Gastrocnemius medialis (tissue), 4 donors: ENCODE measurements at regions not wholly inside any gene's neighbourhood (a gene's known extent, or its start where the extent isn't known, plus 50 kb on each side); places are given as distances from the start of the nearest gene placed in this dataset.

Experiments
- ATAC-seq, 2 donors: fragments of 150-250 bp; one replicate each; pipeline ENCODE4 v1.9.1; 2016
- DNase-seq, 2 donors: peaks; one replicate each; pipeline ENCODE4 v3.0.0-alpha.2; 2019
- H3K27ac ChIP-seq, 4 donors: fragments of 200-600 bp; sonication (generic); 1 replicate in 1 of 4; 2 replicates in 3 of 4; pipeline ENCODE4 v1.5.1; 2016 to 2018; ENCODE audit warnings: mild to moderate bottlenecking in 2 of 4, moderate library complexity in 1 of 4
- H3K27me3 ChIP-seq, 3 donors: fragments of 200-600 bp; sonication (generic) in 2 of 3; 1 replicate in 1 of 3; 2 replicates in 2 of 3; pipeline versions ENCODE4 v1.5.1 to v1.6.0; 2016 to 2019; ENCODE audit warnings: mild to moderate bottlenecking in 1 of 3, moderate library complexity in 1 of 3
- H3K36me3 ChIP-seq, 2 donors: fragments of 200-600 bp; sonication (generic) in 1 of 2; one replicate each; pipeline ENCODE4 v1.5.1; 2017 to 2018
- H3K4me1 ChIP-seq, 2 donors: fragments of 200-600 bp; sonication (generic) in 1 of 2; one replicate each; pipeline ENCODE4 v1.5.1; 2016 to 2017; ENCODE audit warnings: mild to moderate bottlenecking in 2 of 2
- H3K4me3 ChIP-seq, 4 donors: fragments of 200-600 bp; sonication (generic) in 3 of 4; 1 replicate in 1 of 4; 2 replicates in 3 of 4; pipeline ENCODE4 v1.5.1; 2016 to 2019; ENCODE audit warnings: mild to moderate bottlenecking in 2 of 4
- H3K9me3 ChIP-seq, 3 donors: fragments of 200-600 bp; sonication (generic) in 2 of 3; 1 replicate in 1 of 3; 2 replicates in 2 of 3; pipeline ENCODE4 v1.5.1; 2016 to 2019
- CTCF ChIP-seq, 5 experiments: fragments of 450-650 bp in 3 of 5; fragments of 200-600 bp in 2 of 5; sonication (generic) in 2 of 5; IDR thresholded peaks in 4 of 5; conservative IDR thresholded peaks in 1 of 5; 1 replicate in 4 of 5; 2 replicates in 1 of 5; pipeline ENCODE4 v1.5.1; 2016 to 2019; ENCODE audit warnings: antibody characterized with exemption in 5 of 5, mild to moderate bottlenecking in 3 of 5, moderate library complexity in 3 of 5
- POLR2A ChIP-seq, 2 donors: fragments of 450-650 bp; IDR thresholded peaks; one replicate each; pipeline ENCODE4 v1.6.1; 2017; ENCODE audit warnings: antibody characterized with exemption in 2 of 2, mild to moderate bottlenecking in 2 of 2, moderate library complexity in 2 of 2
- in situ Hi-C, 4 donors: fragments of 200-750 bp; cut with MboI; loops; one replicate each; pipeline versions ENCODE4 v1.15.0 to v1.8.0; 2017; ENCODE audit warnings: low sequenced_read_pairs in 4 of 4
- intact Hi-C: fragments of 100-400 bp; cut with DNase I; formaldehyde crosslinking; loops from one replicate; pipeline ENCODE4 v1.15.1; 2023; ENCODE audit warnings: low total_unique reads

GRCh38 chr4:186878203-186878776 is 154.6 kb upstream of the FAT1 start:
- Histone ChIP-seq H3K4me3 (no peak overlapping the region), H3K9me3 (no peaks in the 10 kb centered on the region), H3K36me3 (no peaks in the 10 kb centered on the region), H3K27me3 (no peaks in the 10 kb centered on the region), H3K4me1 (no peaks in the 10 kb centered on the region), H3K27ac (no peak overlapping the region)
- no peak for DNase-seq
- TF ChIP-seq POLR2A (IDR thresholded peaks at IDR 0.05) (no peak), CTCF (IDR thresholded peaks at IDR 0.05 in 4 of 5, conservative IDR thresholded peaks at IDR 0.05 in 1 of 5) (no peak)
- ATAC-seq: no peak
- in situ Hi-C loops (no loop called here), intact Hi-C loops (no loop called here)

GRCh38 chr4:186881521-186882220 is 158.0 kb upstream of the FAT1 start:
- Histone ChIP-seq H3K9me3 (no peaks in the 10 kb centered on the region), H3K27ac (no peak overlapping the region), H3K4me1 (no peaks in the 10 kb centered on the region), H3K4me3 (no peak overlapping the region), H3K27me3 (no peaks in the 10 kb centered on the region), H3K36me3 (no peaks in the 10 kb centered on the region)
- intact Hi-C loops (no loop called here), in situ Hi-C loops (no loop called here)
- ATAC-seq: no peak
- no peak for DNase-seq
- TF ChIP-seq POLR2A (IDR thresholded peaks at IDR 0.05): no peak

GRCh38 chr4:186882293-186882692 is 158.6 kb upstream of the FAT1 start:
- Histone ChIP-seq H3K4me1 (no peaks in the 10 kb centered on the region), H3K27ac (no peak overlapping the region), H3K4me3 (no peak overlapping the region), H3K9me3 (no peaks in the 10 kb centered on the region), H3K36me3 (no peaks in the 10 kb centered on the region), H3K27me3 (no peaks in the 10 kb centered on the region)
- intact Hi-C loops (no loop called here), in situ Hi-C loops (no loop called here)
- DNase-seq (no peak), ATAC-seq (no peak)
- no peak for TF ChIP-seq CTCF (IDR thresholded peaks at IDR 0.05 in 4 of 5, conservative IDR thresholded peaks at IDR 0.05 in 1 of 5)
- no peak for TF ChIP-seq POLR2A (IDR thresholded peaks at IDR 0.05)

GRCh38 chr4:186885289-186885688 is 161.6 kb upstream of the FAT1 start:
- Histone ChIP-seq H3K27me3 (no peaks in the 10 kb centered on the region), H3K9me3 (no peaks in the 10 kb centered on the region), H3K36me3 (no peaks in the 10 kb centered on the region), H3K4me1 (no peaks in the 10 kb centered on the region), H3K4me3 (no peak overlapping the region), H3K27ac (no peak overlapping the region)
- in situ Hi-C loops (no loop called here), intact Hi-C loops (no loop called here)
- ATAC-seq (no peak), DNase-seq (no peak)
- TF ChIP-seq CTCF (IDR thresholded peaks at IDR 0.05 in 4 of 5, conservative IDR thresholded peaks at IDR 0.05 in 1 of 5) (no peak), POLR2A (IDR thresholded peaks at IDR 0.05) (no peak)

- in situ Hi-C loops (no loop called here), intact Hi-C loops (no loop called here)
- Histone ChIP-seq H3K27me3 (no peaks in the 10 kb centered on the region), H3K36me3 (no peaks in the 10 kb centered on the region), H3K4me3 (no peak overlapping the region), H3K4me1 (no peaks in the 10 kb centered on the region), H3K27ac (no peak overlapping the region), H3K9me3 (no peaks in the 10 kb centered on the region)
- ATAC-seq: no peak
- no peak for DNase-seq
- TF ChIP-seq CTCF (IDR thresholded peaks at IDR 0.05 in 4 of 5, conservative IDR thresholded peaks at IDR 0.05 in 1 of 5) (no peak), POLR2A (IDR thresholded peaks at IDR 0.05) (no peak)
Measured at GRCh38 chr4:186886759-186887158, 163.1 kb upstream of the FAT1 start.
